ENCODE measurements at regions not wholly inside any gene's neighbourhood (a gene's known extent, or its start where the extent isn't known, plus 50 kb on each side); places are given as distances from the start of the nearest gene placed in this dataset.

- DNase-seq, result no peak
These were observed 280.0 kb upstream of the EMCN start for GRCh38 chr4:100797791-100798190.

- no peak for DNase-seq
These were observed 279.5 kb upstream of the EMCN start for GRCh38 chr4:100797356-100797755.

- no peak for DNase-seq
These were observed 278.5 kb upstream of the EMCN start for GRCh38 chr4:100796332-100796731.

GRCh38 chr4:100795581-100795980, 277.8 kb upstream of the EMCN start:
- no peak for DNase-seq

GRCh38 chr4:100790836-100791615, 273.2 kb upstream of the EMCN start:
- DNase-seq, result no peak

- no peak for DNase-seq
These were observed 272.2 kb upstream of the EMCN start for GRCh38 chr4:100789991-100790390.

GRCh38 chr4:100786481-100786880, 268.7 kb upstream of the EMCN start:
- DNase-seq, result no peak

- no peak for DNase-seq
These were observed 264.5 kb upstream of the EMCN start for GRCh38 chr4:100782356-100782755.

- DNase-seq, result no peak
These were observed 263.6 kb upstream of the EMCN start for GRCh38 chr4:100781435-100781834.

- no peak for DNase-seq
These were observed 262.3 kb upstream of the EMCN start for GRCh38 chr4:100780126-100780525.

GRCh38 chr4:100778431-100778830, 260.6 kb upstream of the EMCN start:
- no peak for DNase-seq

- DNase-seq, result no peak
These were observed 244.9 kb upstream of the EMCN start for GRCh38 chr4:100762738-100763137.

GRCh38 chr4:100754751-100755150, 236.9 kb upstream of the EMCN start:
- DNase-seq, result no peak

GRCh38 chr4:100746141-100746739, 228.4 kb upstream of the EMCN start:
- no peak for DNase-seq

GRCh38 chr4:100742045-100742444, 224.2 kb upstream of the EMCN start:
- DNase-seq, result no peak

- DNase-seq, result no peak
These were observed 221.6 kb upstream of the EMCN start for GRCh38 chr4:100739426-100739825.

- DNase-seq, result no peak
These were observed 220.7 kb upstream of the EMCN start for GRCh38 chr4:100738196-100739165.

- DNase-seq, result no peak
These were observed 219.0 kb upstream of the EMCN start for GRCh38 chr4:100736641-100737451.

- DNase-seq, result no peak
These were observed 211.0 kb upstream of the EMCN start for GRCh38 chr4:100728861-100729260.

GRCh38 chr4:100722866-100723459, 205.1 kb upstream of the EMCN start:
- DNase-seq, result no peak

GRCh38 chr4:100722133-100722532, 204.3 kb upstream of the EMCN start:
- DNase-seq, result no peak

- DNase-seq, result no peak
These were observed 203.7 kb upstream of the EMCN start for GRCh38 chr4:100721490-100721889.
